ENCODE measurements at regions not wholly inside any gene's neighbourhood (a gene's known extent, or its start where the extent isn't known, plus 50 kb on each side); places are given as distances from the start of the nearest gene placed in this dataset.
"Not testable (repeated sequence)": the region's sequence is repeated elsewhere in the genome, so short reads cannot be mapped to it uniquely, and the experiment has no call there.

- no peak for DNase-seq
Measured at GRCh38 chr1:219717536-219717935, 104.6 kb upstream of the ZC3H11B start.

- DNase-seq, result no peak
Measured at GRCh38 chr1:219716611-219717114, 103.8 kb upstream of the ZC3H11B start.

GRCh38 chr1:219713981-219714381 lies 101.1 kb upstream of the ZC3H11B start:
- DNase-seq, result peak; percentile 16

GRCh38 chr1:219712506-219712905 lies 99.6 kb upstream of the ZC3H11B start:
- no peak for DNase-seq

- no peak for DNase-seq
Measured at GRCh38 chr1:219710529-219711194, 97.8 kb upstream of the ZC3H11B start.

GRCh38 chr1:219708919-219709543 lies 96.1 kb upstream of the ZC3H11B start:
- DNase-seq, result no peak

GRCh38 chr1:219707885-219708284 lies 95.0 kb upstream of the ZC3H11B start:
- DNase-seq, result not testable (repeated sequence)

GRCh38 chr1:219704331-219704730 lies 91.4 kb upstream of the ZC3H11B start:
- DNase-seq, result not testable (repeated sequence)

GRCh38 chr1:219703368-219703639 lies 90.4 kb upstream of the ZC3H11B start:
- no peak for DNase-seq

GRCh38 chr1:219701476-219701875 lies 88.6 kb upstream of the ZC3H11B start:
- no peak for DNase-seq

GRCh38 chr1:219699870-219700269 lies 87.0 kb upstream of the ZC3H11B start:
- DNase-seq, result no peak

- no peak for DNase-seq
Measured at GRCh38 chr1:219697682-219698081, 84.8 kb upstream of the ZC3H11B start.

- no peak for DNase-seq
Measured at GRCh38 chr1:219692981-219693380, 80.1 kb upstream of the ZC3H11B start.

- DNase-seq, result no peak
Measured at GRCh38 chr1:219689774-219690173, 76.9 kb upstream of the ZC3H11B start.

- DNase-seq, result no peak
Measured at GRCh38 chr1:219687779-219688178, 74.9 kb upstream of the ZC3H11B start.

GRCh38 chr1:219686171-219686570 lies 73.3 kb upstream of the ZC3H11B start:
- no peak for DNase-seq

- no peak for DNase-seq
Measured at GRCh38 chr1:219682788-219683187, 69.9 kb upstream of the ZC3H11B start.

GRCh38 chr1:219681876-219682275 lies 69.0 kb upstream of the ZC3H11B start:
- DNase-seq, result no peak

GRCh38 chr1:219676012-219676765 lies 63.3 kb upstream of the ZC3H11B start:
- no peak for DNase-seq

- no peak for DNase-seq
Measured at GRCh38 chr1:219670426-219671149, 57.7 kb upstream of the ZC3H11B start.

GRCh38 chr1:219669556-219669955 lies 56.7 kb upstream of the ZC3H11B start:
- DNase-seq, result no peak

GRCh38 chr1:219669042-219669441 lies 56.1 kb upstream of the ZC3H11B start:
- no peak for DNase-seq

- DNase-seq, result no peak
Measured at GRCh38 chr1:219668446-219668845, 55.5 kb upstream of the ZC3H11B start.
